T-helper 9 cell (primary cell): ENCODE measurements at regions not wholly inside any gene's neighbourhood (a gene's known extent, or its start where the extent isn't known, plus 50 kb on each side); places are given as distances from the start of the nearest gene placed in this dataset.
"Not testable (repeated sequence)": the region's sequence is repeated elsewhere in the genome, so short reads cannot be mapped to it uniquely, and the experiment has no call there.

ENCODE experiments used
- DNase-seq: peaks from one replicate; pipeline ENCODE4 v3.0.0-alpha.2; 2020

- DNase-seq: no peak
Measured at GRCh38 chr16:17018585-17018939, 452.2 kb downstream of the XYLT1 start.

GRCh38 chr16:17019366-17019765 lies 451.4 kb downstream of the XYLT1 start:
- no peak for DNase-seq

DNA sequence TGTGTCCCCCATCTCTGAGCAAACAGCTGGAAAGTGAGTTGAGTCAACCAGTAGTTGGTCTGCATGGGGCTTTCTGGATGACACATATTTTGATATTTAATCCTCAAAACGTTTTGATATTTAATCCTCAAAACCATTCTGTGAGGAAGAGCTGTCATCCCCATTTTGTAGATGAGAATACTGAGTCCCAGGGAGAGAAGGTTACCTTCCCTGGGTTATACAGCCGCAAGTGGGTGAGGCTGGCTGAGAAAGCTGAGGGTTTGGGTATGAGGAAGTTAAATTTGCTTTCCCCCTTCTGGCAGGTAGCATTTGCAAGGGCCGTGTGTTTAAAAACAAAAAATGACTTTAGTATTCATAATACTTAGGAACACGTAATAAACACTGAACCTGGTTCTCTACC lies 447.2 kb downstream of the XYLT1 start:
- DNase-seq: no peak

- DNase-seq: no peak
Measured at GRCh38 chr16:17024514-17024913, 446.2 kb downstream of the XYLT1 start.

DNA sequence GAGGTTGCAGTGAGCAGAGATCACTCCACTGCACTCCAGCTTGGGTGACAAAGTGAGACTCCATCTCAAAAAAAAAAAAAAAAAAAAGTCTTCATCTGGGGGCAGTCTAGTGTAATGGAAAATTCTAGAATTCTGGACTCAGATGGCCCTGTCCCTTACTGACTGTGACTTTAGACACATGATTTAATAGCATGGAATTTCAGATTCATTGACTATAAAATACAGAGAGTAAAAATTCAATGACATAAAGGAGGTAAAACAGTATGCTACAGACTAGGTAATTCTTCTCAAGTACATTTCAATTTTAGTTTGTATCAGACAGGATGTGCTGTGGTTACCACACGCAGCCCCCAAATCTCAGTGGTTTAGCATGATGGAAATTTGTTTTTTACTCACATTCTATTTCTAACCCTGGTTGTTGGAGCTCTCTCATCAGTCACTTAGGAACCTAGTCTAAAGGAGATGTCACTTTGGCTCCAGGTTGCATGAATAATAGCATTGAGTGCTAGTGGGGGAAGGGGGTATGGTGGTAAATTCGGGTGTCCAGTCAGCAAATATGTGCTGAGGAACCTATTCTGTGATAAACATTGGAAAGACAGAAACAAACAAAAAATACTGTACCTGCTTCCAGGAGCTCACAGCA lies 444.0 kb downstream of the XYLT1 start:
- no peak for DNase-seq

DNA sequence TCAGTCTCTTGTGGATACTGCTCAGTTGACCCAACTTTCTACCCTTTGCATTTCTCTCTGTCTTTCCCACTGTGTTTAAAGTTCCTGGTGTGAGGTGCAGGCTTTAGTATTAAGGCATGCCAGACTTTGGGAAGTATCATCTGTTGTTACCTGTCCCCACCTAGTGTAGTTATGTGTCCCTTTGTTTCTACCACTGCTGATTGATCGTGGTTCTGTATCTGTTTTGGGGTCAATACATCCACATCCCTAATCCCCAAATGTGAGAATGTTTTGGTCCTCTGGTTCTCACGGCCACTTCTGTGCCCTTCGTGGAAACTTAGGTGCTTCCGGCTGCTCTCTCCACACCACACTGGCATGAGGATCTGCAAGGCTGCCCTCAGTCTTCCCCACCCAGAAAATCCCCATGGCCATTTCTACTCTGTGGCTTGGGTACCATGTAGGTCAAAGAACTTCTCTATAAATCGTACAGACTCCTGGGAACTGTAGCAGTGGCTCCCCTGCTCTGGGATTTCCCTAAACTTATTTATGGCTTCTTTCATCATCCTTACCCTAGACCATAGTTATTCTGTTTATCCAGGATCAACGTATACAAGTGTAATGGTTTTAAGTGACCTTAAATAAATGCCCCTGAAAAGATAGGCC lies 443.2 kb downstream of the XYLT1 start:
- DNase-seq: no peak

GRCh38 chr16:17029602-17030350 lies 441.0 kb downstream of the XYLT1 start:
- no peak for DNase-seq

- no peak for DNase-seq
Measured at GRCh38 chr16:17031484-17032268, 439.1 kb downstream of the XYLT1 start.

- no peak for DNase-seq
Measured at GRCh38 chr16:17032332-17032731, 438.4 kb downstream of the XYLT1 start.

DNA sequence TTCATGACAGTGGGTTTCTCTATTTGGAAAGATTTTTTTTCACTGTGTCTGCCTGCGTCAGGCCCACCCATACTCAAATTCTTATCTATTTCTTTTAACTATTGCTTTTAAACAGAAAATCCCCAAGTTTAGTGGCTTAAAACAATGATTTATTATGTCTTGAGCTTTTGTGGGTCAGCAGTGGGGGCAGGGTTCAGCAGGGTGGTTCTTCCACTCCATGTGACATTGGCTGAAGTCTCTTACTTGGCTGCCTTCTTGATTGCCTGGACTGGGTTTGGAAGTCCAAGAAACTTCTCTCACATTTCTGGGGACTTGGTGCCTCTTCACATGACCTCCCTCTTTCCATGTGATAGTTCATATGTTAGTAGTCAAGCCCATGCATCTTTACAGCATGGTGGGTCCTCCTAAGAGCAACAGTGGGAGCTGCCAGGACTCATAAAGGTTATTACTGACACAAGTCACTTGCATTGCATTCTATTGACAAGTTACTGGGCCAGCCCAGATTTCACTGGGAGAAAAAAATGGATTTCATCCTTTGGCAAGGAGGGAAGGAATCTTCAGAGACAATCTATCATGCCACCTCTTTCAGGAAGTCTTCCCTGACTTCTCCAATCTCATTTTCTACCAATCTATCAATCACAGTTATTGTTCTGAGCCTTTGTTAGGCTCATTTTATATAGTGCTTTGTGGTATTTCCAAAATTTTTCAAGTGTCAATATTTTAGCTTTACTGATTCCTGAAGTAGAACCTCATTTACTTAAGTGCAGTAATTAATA lies 436.1 kb downstream of the XYLT1 start:
- DNase-seq: no peak

GRCh38 chr16:17037499-17037898 lies 433.3 kb downstream of the XYLT1 start:
- DNase-seq: no peak

GRCh38 chr16:17038415-17038814 lies 432.3 kb downstream of the XYLT1 start:
- DNase-seq: no peak

DNA sequence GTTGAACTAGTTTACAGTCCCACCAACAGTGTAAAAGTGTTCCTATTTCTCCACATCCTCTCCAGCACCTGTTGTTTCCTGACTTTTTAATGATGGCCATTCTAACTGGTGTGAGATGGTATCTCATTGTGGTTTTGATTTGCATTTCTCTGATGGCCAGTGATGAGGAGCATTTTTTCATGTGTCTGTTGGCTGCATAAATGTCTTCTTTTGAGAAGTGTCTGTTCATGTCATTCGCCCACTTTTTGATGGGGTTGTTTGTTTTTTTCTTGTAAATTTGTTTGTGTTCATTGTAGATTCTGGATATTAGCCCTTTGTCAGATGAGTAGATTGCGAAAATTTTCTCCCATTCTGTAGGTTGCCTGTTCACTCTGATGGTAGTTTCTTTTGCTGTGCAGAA lies 421.7 kb downstream of the XYLT1 start:
- DNase-seq: not testable (repeated sequence)

DNA sequence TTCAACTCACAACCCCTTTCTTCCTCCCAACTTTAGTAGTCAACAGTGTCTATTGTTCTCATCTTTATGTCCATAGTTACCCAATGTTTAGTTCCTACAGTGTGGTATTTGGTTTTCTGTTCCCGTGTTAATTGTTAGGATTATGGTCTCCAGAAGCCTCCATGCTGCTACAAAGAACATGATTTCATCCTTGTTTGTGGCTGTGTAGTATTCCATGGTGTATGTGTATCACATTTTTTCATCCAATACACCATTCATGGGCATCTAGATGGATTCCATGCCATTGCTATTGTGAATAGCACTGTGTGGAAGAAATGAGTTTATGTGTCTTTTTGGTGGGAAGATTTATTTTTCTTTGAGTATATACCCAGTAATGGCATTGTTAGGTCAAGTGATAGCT lies 420.3 kb downstream of the XYLT1 start:
- no peak for DNase-seq
